Parathyroid adenoma (tissue), 2 donors: ENCODE measurements at regions not wholly inside any gene's neighbourhood (a gene's known extent, or its start where the extent isn't known, plus 50 kb on each side); places are given as distances from the start of the nearest gene placed in this dataset.
"Not testable (repeated sequence)": the region's sequence is repeated elsewhere in the genome, so short reads cannot be mapped to it uniquely, and the experiment has no call there.

Experiments used
- H2AFZ ChIP-seq: fragments of 300-600 bp; sonication (generic); one replicate; pipeline ENCODE4 v1.7.0; 2017; ENCODE audit warnings: antibody characterized with exemption, mild to moderate bottlenecking
- H3K27ac ChIP-seq: fragments of 300-600 bp; sonication (generic); one replicate; pipeline ENCODE4 v1.7.0; 2017
- H3K27me3 ChIP-seq: fragments of 300-600 bp; sonication (generic); one replicate; pipeline ENCODE4 v1.7.0; 2017; ENCODE audit warnings: low read length; ENCODE audit not compliant: control insufficient read depth, insufficient read depth
- H3K36me3 ChIP-seq: fragments of 300-600 bp; sonication (generic); one replicate; pipeline ENCODE4 v1.7.0; 2017; ENCODE audit warnings: low read length; ENCODE audit not compliant: control insufficient read depth, insufficient read depth
- H3K4me1 ChIP-seq: fragments of 300-600 bp; sonication (generic); one replicate; pipeline ENCODE4 v1.7.0; 2017; ENCODE audit warnings: control low read depth
- H3K4me2 ChIP-seq: fragments of 300-600 bp; sonication (generic); one replicate; pipeline ENCODE4 v1.7.0; 2017; ENCODE audit warnings: low read length
- H3K4me3 ChIP-seq: fragments of 300-600 bp; sonication (generic); one replicate; pipeline ENCODE4 v1.7.0; 2017; ENCODE audit warnings: low read depth, low read length
- H3K79me2 ChIP-seq: fragments of 300-600 bp; sonication (generic); one replicate; pipeline ENCODE4 v1.7.0; 2017; ENCODE audit warnings: control low read depth
- H3K9ac ChIP-seq: fragments of 300-600 bp; sonication (generic); one replicate; pipeline ENCODE4 v1.7.0; 2017; ENCODE audit warnings: mild to moderate bottlenecking
- H3K9me3 ChIP-seq: fragments of 300-600 bp; sonication (generic); one replicate; pipeline ENCODE4 v1.7.0; 2017; ENCODE audit warnings: low read length; ENCODE audit not compliant: control insufficient read depth
- TF ChIP-seq, protein P1 (sequence below): fragments of 300-600 bp; sonication (generic); IDR thresholded peaks from one replicate; pipeline ENCODE4 v1.7.0; 2017; ENCODE audit warnings: antibody characterized with exemption, mild to moderate bottlenecking
- donor health status: primary hyperparathyroidism.

DNA sequence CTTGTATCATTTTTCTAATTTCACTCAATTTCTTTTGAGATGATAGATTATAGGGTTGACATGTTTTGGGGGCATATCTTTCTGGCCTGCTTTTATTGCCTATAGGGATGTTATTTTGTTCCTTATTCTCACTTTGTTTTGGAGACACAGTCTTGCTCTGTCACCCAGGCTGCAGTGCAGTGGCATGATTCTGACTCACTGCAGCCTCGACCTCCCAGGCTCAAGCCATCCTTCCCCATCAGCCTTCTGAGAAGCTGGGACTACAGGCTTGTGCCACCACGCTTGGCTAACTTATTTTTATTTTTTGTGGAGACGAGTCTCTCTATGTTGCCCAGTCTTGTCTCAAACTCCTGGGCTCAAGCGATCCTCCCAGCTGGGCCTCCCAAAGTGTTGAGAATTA is 72.8 kb upstream of the FAN1 start:
- H3K27ac ChIP-seq = no peak overlapping the region

DNA sequence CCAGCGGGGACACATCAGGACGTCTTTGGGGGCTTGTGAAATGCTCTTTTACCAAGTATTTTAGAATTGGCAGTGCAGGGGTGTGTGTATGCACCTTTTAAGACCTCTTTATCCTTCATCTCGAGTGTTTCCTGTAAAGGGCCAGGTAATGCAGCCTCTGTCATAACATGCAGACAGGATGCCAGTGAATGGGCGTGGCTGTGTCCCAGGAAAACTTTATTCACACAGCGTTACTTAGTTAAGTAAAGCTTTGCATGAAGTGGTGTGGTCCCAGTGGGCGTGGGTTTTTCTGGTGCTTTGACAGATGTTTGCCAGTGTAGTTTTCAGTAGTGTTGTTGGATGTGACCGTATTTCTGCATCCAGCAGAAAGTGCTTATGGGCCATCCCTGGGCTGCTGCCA is 70.3 kb upstream of the FAN1 start:
- not testable (repeated sequence) for H3K4me2 ChIP-seq, H3K4me3 ChIP-seq, H3K27ac ChIP-seq, H3K9ac ChIP-seq, H3K79me2 ChIP-seq, H3K27me3 ChIP-seq, H2AFZ ChIP-seq, H3K36me3 ChIP-seq, H3K9me3 ChIP-seq, H3K4me1 ChIP-seq

More for the DNA sequence above, 72.8 kb upstream of the FAN1 start:
- no peak overlapping the region for H3K4me3 ChIP-seq
- no peak overlapping the region for H3K9ac ChIP-seq
- H3K4me1 ChIP-seq = no peaks in the 10 kb centered on the region
- no peak overlapping the region for H3K4me2 ChIP-seq
- H3K27me3 ChIP-seq = no peaks in the 10 kb centered on the region
- no peaks in the 10 kb centered on the region for H3K9me3 ChIP-seq
- H2AFZ ChIP-seq = no peak overlapping the region
- TF ChIP-seq, protein P1, sequence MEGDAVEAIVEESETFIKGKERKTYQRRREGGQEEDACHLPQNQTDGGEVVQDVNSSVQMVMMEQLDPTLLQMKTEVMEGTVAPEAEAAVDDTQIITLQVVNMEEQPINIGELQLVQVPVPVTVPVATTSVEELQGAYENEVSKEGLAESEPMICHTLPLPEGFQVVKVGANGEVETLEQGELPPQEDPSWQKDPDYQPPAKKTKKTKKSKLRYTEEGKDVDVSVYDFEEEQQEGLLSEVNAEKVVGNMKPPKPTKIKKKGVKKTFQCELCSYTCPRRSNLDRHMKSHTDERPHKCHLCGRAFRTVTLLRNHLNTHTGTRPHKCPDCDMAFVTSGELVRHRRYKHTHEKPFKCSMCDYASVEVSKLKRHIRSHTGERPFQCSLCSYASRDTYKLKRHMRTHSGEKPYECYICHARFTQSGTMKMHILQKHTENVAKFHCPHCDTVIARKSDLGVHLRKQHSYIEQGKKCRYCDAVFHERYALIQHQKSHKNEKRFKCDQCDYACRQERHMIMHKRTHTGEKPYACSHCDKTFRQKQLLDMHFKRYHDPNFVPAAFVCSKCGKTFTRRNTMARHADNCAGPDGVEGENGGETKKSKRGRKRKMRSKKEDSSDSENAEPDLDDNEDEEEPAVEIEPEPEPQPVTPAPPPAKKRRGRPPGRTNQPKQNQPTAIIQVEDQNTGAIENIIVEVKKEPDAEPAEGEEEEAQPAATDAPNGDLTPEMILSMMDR = no peak
- H3K79me2 ChIP-seq = no peaks in the 10 kb centered on the region
- H3K36me3 ChIP-seq = no peaks in the 10 kb centered on the region

DNA sequence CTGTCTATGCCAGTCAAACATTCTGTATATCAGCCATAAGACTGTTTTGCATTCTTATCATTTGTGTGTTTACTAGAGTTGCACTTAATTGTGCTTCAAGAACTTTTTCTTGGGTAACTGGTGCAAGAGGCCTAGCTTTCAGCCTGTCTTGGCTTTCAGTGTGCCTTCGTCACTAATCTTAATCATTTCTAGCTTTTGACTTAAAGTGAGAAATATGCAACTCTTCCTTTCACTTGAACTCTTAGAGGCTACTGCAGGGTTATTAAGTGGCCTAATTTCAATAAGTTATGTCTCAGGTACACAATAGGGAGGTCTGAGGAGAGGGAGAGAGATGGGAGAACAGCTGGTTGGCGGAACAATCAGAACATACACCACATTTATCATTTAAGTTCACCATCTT is 62.1 kb upstream of the FAN1 start:
- not testable (repeated sequence) for H3K27me3 ChIP-seq, H3K27ac ChIP-seq, H3K79me2 ChIP-seq, H3K4me2 ChIP-seq, H2AFZ ChIP-seq, H3K9me3 ChIP-seq, H3K4me3 ChIP-seq, H3K9ac ChIP-seq, H3K36me3 ChIP-seq, H3K4me1 ChIP-seq

DNA sequence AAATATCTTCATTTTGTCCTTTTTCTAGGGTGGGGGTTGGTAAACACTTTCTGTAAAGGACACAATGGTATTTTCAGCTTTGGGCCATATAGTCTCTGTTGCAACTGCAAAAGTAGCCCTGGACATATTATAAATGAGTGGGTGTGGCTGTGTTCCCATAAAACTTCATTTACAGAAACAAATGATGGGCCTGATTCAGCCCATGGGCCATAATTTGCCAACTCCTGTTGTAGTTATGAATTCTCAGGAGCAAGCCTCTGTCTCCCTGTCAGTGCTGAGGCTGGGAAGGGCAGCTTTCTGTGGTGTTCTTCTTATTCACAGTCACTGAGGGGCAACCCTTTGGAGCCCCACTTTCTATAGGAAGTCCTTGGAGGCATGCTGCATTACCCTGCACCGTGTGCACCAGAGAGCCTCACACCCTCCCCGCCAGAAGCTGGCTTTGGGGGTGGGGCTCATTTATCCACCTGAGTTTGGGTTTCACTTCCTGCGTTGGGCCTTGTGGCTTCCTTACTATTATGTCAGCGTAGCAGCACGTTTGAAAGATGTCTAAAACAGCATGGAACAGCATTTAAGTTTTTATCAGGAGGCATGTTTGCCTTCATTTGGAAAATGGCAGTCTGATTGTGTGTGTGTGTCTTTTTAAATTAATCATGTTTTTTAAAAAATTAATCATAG is 60.8 kb upstream of the FAN1 start:
- not testable (repeated sequence) for H3K27me3 ChIP-seq, H3K4me2 ChIP-seq, H3K9ac ChIP-seq, H3K4me1 ChIP-seq, H2AFZ ChIP-seq, H3K27ac ChIP-seq, H3K36me3 ChIP-seq, H3K79me2 ChIP-seq, H3K9me3 ChIP-seq, H3K4me3 ChIP-seq

DNA sequence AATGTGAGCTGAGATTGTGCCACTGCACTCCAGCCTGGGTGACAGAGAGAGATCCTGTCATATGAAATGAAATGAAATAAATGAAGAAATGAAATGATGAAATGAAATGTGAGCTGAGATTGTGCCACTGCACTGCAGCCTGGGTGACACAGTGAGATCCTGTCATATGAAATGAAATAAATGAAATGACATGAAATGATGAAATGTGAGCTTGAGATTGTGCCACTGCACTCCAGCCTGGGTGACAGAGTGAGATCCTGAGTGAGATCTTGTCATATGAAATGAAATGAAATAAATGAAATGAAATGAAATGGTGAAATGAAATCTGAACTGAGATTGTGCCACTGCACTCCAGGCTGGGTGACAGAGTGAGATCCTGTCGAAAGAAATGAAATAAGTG is 58.2 kb upstream of the FAN1 start:
- not testable (repeated sequence) for H3K4me2 ChIP-seq

More for the DNA sequence above, 58.2 kb upstream of the FAN1 start:
- not testable (repeated sequence) for H3K4me3 ChIP-seq, H3K27me3 ChIP-seq, H3K9ac ChIP-seq, H2AFZ ChIP-seq, H3K9me3 ChIP-seq, H3K27ac ChIP-seq, H3K79me2 ChIP-seq, H3K36me3 ChIP-seq, H3K4me1 ChIP-seq
